Suprapubic skin (tissue), 4 donors: ENCODE measurements at regions not wholly inside any gene's neighbourhood (a gene's known extent, or its start where the extent isn't known, plus 50 kb on each side); places are given as distances from the start of the nearest gene placed in this dataset.

Experiments
- DNase-seq, 2 donors: peaks; one replicate each; pipeline ENCODE4 v3.0.0-alpha.2; 2019; ENCODE audit warnings: low spot score in 2 of 2
- H3K27ac ChIP-seq: fragments of 200-600 bp; sonication (generic); one replicate; pipeline ENCODE4 v1.5.1; 2019
- H3K27me3 ChIP-seq: fragments of 200-600 bp; sonication (generic); one replicate; pipeline ENCODE4 v1.5.1; 2019
- H3K36me3 ChIP-seq: fragments of 200-600 bp; sonication (generic); one replicate; pipeline ENCODE4 v1.5.1; 2019
- H3K4me1 ChIP-seq: fragments of 200-600 bp; sonication (generic); one replicate; pipeline ENCODE4 v1.5.1; 2019
- H3K4me3 ChIP-seq: fragments of 200-600 bp; sonication (generic); one replicate; pipeline ENCODE4 v1.5.1; 2019; ENCODE audit warnings: mild to moderate bottlenecking
- H3K9me3 ChIP-seq: fragments of 200-600 bp; sonication (generic); one replicate; pipeline ENCODE4 v1.5.1; 2019
- CTCF ChIP-seq, 2 donors: fragments of 200-600 bp in 1 of 2; fragments of 450-650 bp in 1 of 2; sonication (generic) in 1 of 2; IDR thresholded peaks; one replicate each; pipeline ENCODE4 v1.5.1; 2016 to 2019; ENCODE audit warnings: antibody characterized with exemption in 2 of 2, mild to moderate bottlenecking in 1 of 2, moderate library complexity in 1 of 2
- EP300 ChIP-seq: sonication (generic); formaldehyde crosslinking; IDR thresholded peaks from one replicate; pipeline ENCODE4 v1.6.1; 2017; ENCODE audit warnings: antibody characterized with exemption
- POLR2A ChIP-seq, 2 donors: fragments of 450-650 bp; IDR thresholded peaks; one replicate each; pipeline ENCODE4 v1.6.1; 2017; ENCODE audit warnings: antibody characterized with exemption in 2 of 2, mild to moderate bottlenecking in 2 of 2, moderate library complexity in 2 of 2
- POLR2AphosphoS5 ChIP-seq, 3 donors: sonication (generic); formaldehyde crosslinking; IDR thresholded peaks; one replicate each; pipeline ENCODE4 v1.6.1; 2017; ENCODE audit warnings: antibody characterized with exemption in 3 of 3
- WGBS: methylation state at CpG from one replicate; pipeline ENCODE4 v1.1.5; 2018; 5-methylcytosine and 5-hydroxymethylcytosine counted together

- Histone ChIP-seq H3K27me3 (no peaks in the 10 kb centered on the region), H3K9me3 (no peaks in the 10 kb centered on the region), H3K4me3 (no peak overlapping the region), H3K4me1 (peaks cover 15% of the 10 kb centered on the region), H3K27ac (no peak overlapping the region), H3K36me3 (no peaks in the 10 kb centered on the region)
- TF ChIP-seq POLR2A (IDR thresholded peaks at IDR 0.05) (no peak), POLR2AphosphoS5 (IDR thresholded peaks at IDR 0.05) (no peak), EP300 (no peak), CTCF (IDR thresholded peaks at IDR 0.05) (no peak)
- WGBS, result 93% methylated on average over 1 of the region's 1 CpG
- no peak for DNase-seq
These were observed 134.7 kb downstream of the KLF5 start for GRCh38 chr13:73193554-73193953.

- Histone ChIP-seq H3K27me3 (no peaks in the 10 kb centered on the region), H3K9me3 (no peaks in the 10 kb centered on the region), H3K4me1 (peaks cover 15% of the 10 kb centered on the region), H3K36me3 (no peaks in the 10 kb centered on the region), H3K4me3 (no peak overlapping the region), H3K27ac (peak overlapping the region; percentile 42)
- no peak for TF ChIP-seq POLR2A (IDR thresholded peaks at IDR 0.05)
- TF ChIP-seq CTCF (IDR thresholded peaks at IDR 0.05), result no peak
- TF ChIP-seq POLR2AphosphoS5 (IDR thresholded peaks at IDR 0.05), result no peak
- no peak for TF ChIP-seq EP300
- WGBS, result 25% methylated on average over 5 of the region's 5 CpGs
- no peak for DNase-seq
These were observed 131.7 kb downstream of the KLF5 start for GRCh38 chr13:73190477-73190876.

- Histone ChIP-seq H3K9me3 (no peaks in the 10 kb centered on the region), H3K4me1 (peaks cover 15% of the 10 kb centered on the region), H3K36me3 (no peaks in the 10 kb centered on the region), H3K27ac (peak overlapping the region; percentile 42), H3K4me3 (no peak overlapping the region), H3K27me3 (no peaks in the 10 kb centered on the region)
- TF ChIP-seq EP300 (no peak), CTCF (IDR thresholded peaks at IDR 0.05) (no peak)
- WGBS, result 56% methylated on average over 8 of the region's 8 CpGs
- DNase-seq, result no peak
These were observed 131.0 kb downstream of the KLF5 start for GRCh38 chr13:73189776-73190175.

- DNase-seq, result no peak
- Histone ChIP-seq H3K9me3 (no peaks in the 10 kb centered on the region), H3K27ac (peak overlapping the region; percentile 42), H3K4me3 (no peak overlapping the region), H3K27me3 (no peaks in the 10 kb centered on the region), H3K4me1 (peaks cover 15% of the 10 kb centered on the region), H3K36me3 (no peaks in the 10 kb centered on the region)
- TF ChIP-seq POLR2AphosphoS5 (IDR thresholded peaks at IDR 0.05), result no peak
- TF ChIP-seq CTCF (IDR thresholded peaks at IDR 0.05), result no peak
- TF ChIP-seq EP300, result no peak
- no peak for TF ChIP-seq POLR2A (IDR thresholded peaks at IDR 0.05)
- WGBS, result 38% methylated on average over 2 of the region's 2 CpGs
These were observed 130.6 kb downstream of the KLF5 start for GRCh38 chr13:73189362-73189761.

- no peaks in the 10 kb centered on the region for H3K36me3 ChIP-seq
- no peaks in the 10 kb centered on the region for H3K9me3 ChIP-seq
- peaks cover 15% of the 10 kb centered on the region for H3K4me1 ChIP-seq
- no peak overlapping the region for H3K27ac ChIP-seq
- no peak overlapping the region for H3K4me3 ChIP-seq
- 80% methylated on average over 4 of the region's 4 CpGs for WGBS
- DNase-seq, result no peak
- no peaks in the 10 kb centered on the region for H3K27me3 ChIP-seq
- no peak for TF ChIP-seq POLR2A (IDR thresholded peaks at IDR 0.05)
- no peak for TF ChIP-seq CTCF (IDR thresholded peaks at IDR 0.05)
- TF ChIP-seq EP300, result no peak
- TF ChIP-seq POLR2AphosphoS5 (IDR thresholded peaks at IDR 0.05), result no peak
These were observed 128.3 kb downstream of the KLF5 start for GRCh38 chr13:73187106-73187505.
